Stimulated activated CD4-positive, alpha-beta T cell treated with anti-CD3 and anti-CD28 coated beads, Interleukin-1b, Interleukin-23, amount 100 ng/mL, for 24 hours (primary cell): ENCODE measurements at regions not wholly inside any gene's neighbourhood (a gene's known extent, or its start where the extent isn't known, plus 50 kb on each side); places are given as distances from the start of the nearest gene placed in this dataset.

ENCODE experiments used
- DNase-seq, 4 experiments: peaks; one replicate each; pipeline ENCODE4 v3.0.0-alpha.2; 2020; ENCODE audit warnings: low read depth in 4 of 4, low spot score in 1 of 4

GRCh38 chr2:236849940-236850339 lies 235.7 kb upstream of the COPS8 start:
- DNase-seq, result no peak

GRCh38 chr2:236851187-236851586 lies 234.5 kb upstream of the COPS8 start:
- no peak for DNase-seq

- DNase-seq, result no peak
Measured at GRCh38 chr2:236852100-236852976, 233.4 kb upstream of the COPS8 start.

- DNase-seq, result no peak
Measured at GRCh38 chr2:236852977-236853374, 232.7 kb upstream of the COPS8 start.

GRCh38 chr2:236853585-236854051 lies 232.1 kb upstream of the COPS8 start:
- DNase-seq, result no peak

GRCh38 chr2:236855176-236855865 lies 230.4 kb upstream of the COPS8 start:
- DNase-seq, result no peak

- no peak for DNase-seq
Measured at GRCh38 chr2:236855866-236856847, 229.5 kb upstream of the COPS8 start.

GRCh38 chr2:236856848-236857235 lies 228.8 kb upstream of the COPS8 start:
- no peak for DNase-seq

GRCh38 chr2:236857246-236857645 lies 228.4 kb upstream of the COPS8 start:
- DNase-seq, result no peak

- DNase-seq, result no peak
Measured at GRCh38 chr2:236857781-236858180, 227.9 kb upstream of the COPS8 start.

GRCh38 chr2:236858661-236859060 lies 227.0 kb upstream of the COPS8 start:
- no peak for DNase-seq

- DNase-seq, result no peak
Measured at GRCh38 chr2:236859908-236860307, 225.8 kb upstream of the COPS8 start.

- no peak for DNase-seq
Measured at GRCh38 chr2:236861196-236861875, 224.4 kb upstream of the COPS8 start.

- no peak for DNase-seq
Measured at GRCh38 chr2:236861944-236862343, 223.7 kb upstream of the COPS8 start.

- no peak for DNase-seq
Measured at GRCh38 chr2:236862526-236862925, 223.2 kb upstream of the COPS8 start.

GRCh38 chr2:236862961-236863728 lies 222.5 kb upstream of the COPS8 start:
- no peak for DNase-seq

- DNase-seq, result no peak
Measured at GRCh38 chr2:236863729-236864126, 222.0 kb upstream of the COPS8 start.

- no peak for DNase-seq
Measured at GRCh38 chr2:236865052-236865451, 220.6 kb upstream of the COPS8 start.

GRCh38 chr2:236866542-236867340 lies 218.9 kb upstream of the COPS8 start:
- DNase-seq, result no peak
